SK-N-SH (cell line): ENCODE measurements at regions not wholly inside any gene's neighbourhood (a gene's known extent, or its start where the extent isn't known, plus 50 kb on each side); places are given as distances from the start of the nearest gene placed in this dataset.

Experiments
- CTCF ChIA-PET: fragments of 300-600, 350-600 bp; formaldehyde crosslinking; extraction: SDS; loops from one replicate; lab custom pipeline; 2021; lab: Yijun Ruan, JAX
- POLR2A ChIA-PET: fragments of 350-600 bp; sonication (Branson Sonifier 250); formaldehyde crosslinking; extraction: SDS; loops from one replicate; lab custom pipeline; 2020; ENCODE audit warnings: antibody characterized with exemption, inconsistent platforms; lab: Yijun Ruan, JAX
- DNase-seq: peaks from one replicate; pipeline ENCODE4 v3.0.0; 2012
- H2AFZ ChIP-seq: fragments of 200-600 bp; sonication (generic); 2 replicates; pipeline ENCODE4 v1.8.1; 2016; ENCODE audit warnings: antibody characterized with exemption, mild to moderate bottlenecking, low read depth
- H3F3A ChIP-seq: fragments of 200-600 bp; sonication (generic); replicated peaks from 2 replicates; pipeline ENCODE3; 2016; ENCODE audit warnings: antibody characterized with exemption, mild to moderate bottlenecking; ENCODE audit not compliant: insufficient read depth
- H3K27ac ChIP-seq, 2 experiments: fragments of 200-500 bp in 1 of 2; fragments of 200-600 bp in 1 of 2; sonication (Bioruptor generic) in 1 of 2; sonication (generic), shearing (Covaris generic) in 1 of 2; 2 replicates each; pipeline versions ENCODE4 v1.5.1 to v1.6.1; 2014 to 2016; ENCODE audit warnings: low read depth in 2 of 2, inconsistent platforms in 1 of 2, low read length in 1 of 2, mild to moderate bottlenecking in 1 of 2, mixed read lengths in 1 of 2
- H3K27me3 ChIP-seq: fragments of 200-600 bp; sonication (generic), shearing (Covaris generic); 2 replicates; pipeline ENCODE4 v1.6.1; 2016; ENCODE audit warnings: mixed run types; ENCODE audit not compliant: insufficient read depth
- H3K36me3 ChIP-seq, 2 experiments: fragments of 200-500 bp in 1 of 2; fragments of 200-600 bp in 1 of 2; sonication (Bioruptor generic) in 1 of 2; sonication (generic) in 1 of 2; replicated peaks in 1 of 2; 2 replicates each; pipeline versions ENCODE3 to v1.5.1; 2014 to 2016; ENCODE audit warnings: low read length in 1 of 2, mild to moderate bottlenecking in 1 of 2; ENCODE audit not compliant: insufficient read depth in 2 of 2, control insufficient read depth in 1 of 2
- H3K4me1 ChIP-seq, 2 experiments: fragments of 200-500 bp in 1 of 2; fragments of 200-600 bp in 1 of 2; sonication (Bioruptor generic) in 1 of 2; sonication (generic), shearing (Covaris generic) in 1 of 2; 2 replicates each; pipeline versions ENCODE4 v1.5.1 to v1.6.1; 2014 to 2016; ENCODE audit warnings: low read depth in 1 of 2, low read length in 1 of 2, mixed run types in 1 of 2; ENCODE audit not compliant: insufficient read depth in 2 of 2, control insufficient read depth in 1 of 2
- H3K4me2 ChIP-seq: fragments of 200-600 bp; sonication (generic), shearing (Covaris generic); 2 replicates; pipeline ENCODE4 v1.6.1; 2017; ENCODE audit warnings: mixed run types
- H3K4me3 ChIP-seq, 2 experiments: fragments of 200-500 bp in 1 of 2; fragments of 200-600 bp in 1 of 2; sonication (Bioruptor generic) in 1 of 2; sonication (generic), shearing (Covaris generic) in 1 of 2; 2 replicates each; pipeline versions ENCODE4 v1.5.1 to v1.8.1; 2014 to 2016; ENCODE audit warnings: low read depth in 2 of 2, inconsistent platforms in 1 of 2, low read length in 1 of 2, mild to moderate bottlenecking in 1 of 2, mixed read lengths in 1 of 2, moderate library complexity in 1 of 2
- H3K79me2 ChIP-seq: fragments of 200-600 bp; sonication (generic); 2 replicates; pipeline ENCODE4 v1.8.1; 2017; ENCODE audit warnings: mild to moderate bottlenecking; ENCODE audit not compliant: insufficient read depth
- H3K9ac ChIP-seq: fragments of 200-600 bp; sonication (generic); 2 replicates; pipeline ENCODE4 v1.6.1; 2017; ENCODE audit warnings: mixed run types
- H3K9me2 ChIP-seq: fragments of 200-600 bp; sonication (generic); 2 replicates; pipeline ENCODE4 v1.6.1; 2017; ENCODE audit warnings: mixed run types
- H3K9me3 ChIP-seq: fragments of 200-600 bp; sonication (generic); 2 replicates; pipeline ENCODE4 v1.6.1; 2017; ENCODE audit warnings: mixed run types, mild to moderate bottlenecking, moderate library complexity
- H4K20me1 ChIP-seq: fragments of 200-600 bp; sonication (generic); 2 replicates; pipeline ENCODE4 v1.6.1; 2017; ENCODE audit warnings: mild to moderate bottlenecking, mixed run types; ENCODE audit not compliant: insufficient read depth
- ELF1 ChIP-seq: IDR thresholded peaks from 2 replicates; pipeline ENCODE4 v1.4.0; 2012
- EZH2phosphoT487 ChIP-seq: fragments of 200-600 bp; sonication (generic); IDR thresholded peaks from 2 replicates; pipeline ENCODE4 v1.6.1; 2017; ENCODE audit warnings: low read depth, mixed run types, mild to moderate bottlenecking, antibody characterized with exemption, moderate library complexity, borderline replicate concordance
- FOSL2 ChIP-seq: IDR thresholded peaks from 2 replicates; pipeline ENCODE4 v1.4.0; 2012; ENCODE audit warnings: low read depth, mild to moderate bottlenecking, moderate library complexity, borderline replicate concordance
- FOXJ3 ChIP-seq: sonication (generic); formaldehyde crosslinking; IDR thresholded peaks from 2 replicates; pipeline ENCODE4 v1.5.1; 2020; ENCODE audit warnings: mild to moderate bottlenecking, missing genetic modification reagents
- FOXM1 ChIP-seq: IDR thresholded peaks from 2 replicates; pipeline ENCODE4 v1.4.0; 2012; ENCODE audit warnings: low read depth, mild to moderate bottlenecking
- GABPA ChIP-seq: IDR thresholded peaks from 2 replicates; pipeline ENCODE4 v1.4.0; 2012; ENCODE audit warnings: low read depth, mild to moderate bottlenecking
- IRF3 ChIP-seq: fragments of 150-350 bp; IDR thresholded peaks from 2 replicates; pipeline ENCODE4 v1.6.1; 2016; ENCODE audit warnings: mild to moderate bottlenecking, low read depth, low read length
- MEF2A ChIP-seq: IDR thresholded peaks from 2 replicates; pipeline ENCODE4 v1.4.0; 2012; ENCODE audit warnings: low read depth, borderline replicate concordance
- MXI1 ChIP-seq: IDR thresholded peaks from 2 replicates; pipeline ENCODE4 v1.6.1; 2012; ENCODE audit warnings: mild to moderate bottlenecking, low read depth, low read length, improper control_type of control experiment
- NRF1 ChIP-seq: IDR thresholded peaks from 2 replicates; pipeline ENCODE4 v1.6.1; 2012; ENCODE audit warnings: low read depth, mild to moderate bottlenecking, low read length
- RAD21 ChIP-seq: IDR thresholded peaks from 2 replicates; pipeline ENCODE4 v1.6.1; 2012; ENCODE audit warnings: mild to moderate bottlenecking, low read length
- RFX5 ChIP-seq: IDR thresholded peaks from 2 replicates; pipeline ENCODE4 v1.6.1; 2012; ENCODE audit warnings: mild to moderate bottlenecking, improper control_type of control experiment, low read length
- TAF1 ChIP-seq: IDR thresholded peaks from 2 replicates; pipeline ENCODE4 v1.6.1; 2012; ENCODE audit warnings: low read depth, mild to moderate bottlenecking, low read length, moderate library complexity, borderline replicate concordance
- TCF12 ChIP-seq: IDR thresholded peaks from 2 replicates; pipeline ENCODE4 v1.4.0; 2012
- TEAD4 ChIP-seq: IDR thresholded peaks from 2 replicates; pipeline ENCODE4 v1.4.0; 2012; ENCODE audit warnings: mild to moderate bottlenecking, borderline replicate concordance; ENCODE audit not compliant: insufficient read depth
- YY1 ChIP-seq: IDR thresholded peaks from 2 replicates; pipeline ENCODE4 v1.4.0; 2012; ENCODE audit warnings: low read depth, mild to moderate bottlenecking
- ZBTB33 ChIP-seq: IDR thresholded peaks from 2 replicates; pipeline ENCODE4 v1.4.0; 2012; ENCODE audit warnings: low read depth, borderline replicate concordance
- WGBS: methylation state at CpG from one replicate; pipeline ENCODE4 v1.1.6; 2017; ENCODE audit warnings: low lambda C conversion rate; 5-methylcytosine and 5-hydroxymethylcytosine counted together
- TF ChIP-seq, protein P1 (sequence below): fragments of 150-350 bp; IDR thresholded peaks from 2 replicates; pipeline ENCODE4 v1.6.1; 2017; ENCODE audit warnings: antibody characterized with exemption, low read length, low read depth, borderline replicate concordance
- TF ChIP-seq, protein P2 (sequence below): fragments of 200-600 bp; sonication (generic); IDR thresholded peaks from 2 replicates; pipeline ENCODE4 v1.6.1; 2017; ENCODE audit warnings: antibody characterized with exemption, mild to moderate bottlenecking, moderate library complexity

- no peak overlapping the region for H3K4me2 ChIP-seq
- no peaks in the 10 kb centered on the region for H4K20me1 ChIP-seq
- no peaks in the 10 kb centered on the region for H3K9me2 ChIP-seq
- no peak overlapping the region for H3K4me3 ChIP-seq
- no peaks in the 10 kb centered on the region for H3F3A ChIP-seq
- no peaks in the 10 kb centered on the region; a peak in 1 of 4 replicates for H3K4me1 ChIP-seq
- no peaks in the 10 kb centered on the region; the same call in 1 of the 2 replicates for H3K9me3 ChIP-seq
- TF ChIP-seq MEF2A (no peak), EZH2phosphoT487 (no peak), YY1 (no peak), TEAD4 (no peak), MXI1 (no peak), FOXJ3 (CRISPR knock-in tag) (no peak), TAF1 (no peak), RAD21 (no peak), FOSL2 (no peak), ELF1 (no peak), GABPA (no peak), FOXM1 (no peak), ZBTB33 (no peak), RFX5 (no peak), NRF1 (no peak), TCF12 (no peak), IRF3 (no peak)
- TF ChIP-seq, protein P1, sequence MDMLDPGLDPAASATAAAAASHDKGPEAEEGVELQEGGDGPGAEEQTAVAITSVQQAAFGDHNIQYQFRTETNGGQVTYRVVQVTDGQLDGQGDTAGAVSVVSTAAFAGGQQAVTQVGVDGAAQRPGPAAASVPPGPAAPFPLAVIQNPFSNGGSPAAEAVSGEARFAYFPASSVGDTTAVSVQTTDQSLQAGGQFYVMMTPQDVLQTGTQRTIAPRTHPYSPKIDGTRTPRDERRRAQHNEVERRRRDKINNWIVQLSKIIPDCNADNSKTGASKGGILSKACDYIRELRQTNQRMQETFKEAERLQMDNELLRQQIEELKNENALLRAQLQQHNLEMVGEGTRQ, result no peak
- TF ChIP-seq, protein P2, sequence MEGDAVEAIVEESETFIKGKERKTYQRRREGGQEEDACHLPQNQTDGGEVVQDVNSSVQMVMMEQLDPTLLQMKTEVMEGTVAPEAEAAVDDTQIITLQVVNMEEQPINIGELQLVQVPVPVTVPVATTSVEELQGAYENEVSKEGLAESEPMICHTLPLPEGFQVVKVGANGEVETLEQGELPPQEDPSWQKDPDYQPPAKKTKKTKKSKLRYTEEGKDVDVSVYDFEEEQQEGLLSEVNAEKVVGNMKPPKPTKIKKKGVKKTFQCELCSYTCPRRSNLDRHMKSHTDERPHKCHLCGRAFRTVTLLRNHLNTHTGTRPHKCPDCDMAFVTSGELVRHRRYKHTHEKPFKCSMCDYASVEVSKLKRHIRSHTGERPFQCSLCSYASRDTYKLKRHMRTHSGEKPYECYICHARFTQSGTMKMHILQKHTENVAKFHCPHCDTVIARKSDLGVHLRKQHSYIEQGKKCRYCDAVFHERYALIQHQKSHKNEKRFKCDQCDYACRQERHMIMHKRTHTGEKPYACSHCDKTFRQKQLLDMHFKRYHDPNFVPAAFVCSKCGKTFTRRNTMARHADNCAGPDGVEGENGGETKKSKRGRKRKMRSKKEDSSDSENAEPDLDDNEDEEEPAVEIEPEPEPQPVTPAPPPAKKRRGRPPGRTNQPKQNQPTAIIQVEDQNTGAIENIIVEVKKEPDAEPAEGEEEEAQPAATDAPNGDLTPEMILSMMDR, result no peak
- TF ChIP-seq, all 33 proteins: peak for 0
- CTCF ChIA-PET, result interaction anchor here (1.0 to 4.5 kb wide), 3 partner anchors 10 to 540 kb away, joined by 5 to 24 read pairs (median 6); no protein-coding TSS in a partner anchor
- POLR2A ChIA-PET, result no interaction called here
- Histone ChIP-seq H3K27ac (no peak overlapping the region), H3K36me3 (no peaks in the 10 kb centered on the region), H2AFZ (no peak overlapping the region), H3K27me3 (no peaks in the 10 kb centered on the region), H3K9ac (no peak overlapping the region), H3K79me2 (no peaks in the 10 kb centered on the region)
- 61% methylated on average over 2 of the region's 2 CpGs for WGBS
- no peak for DNase-seq
Measured at GRCh38 chr7:83280671-83281070, 118.0 kb upstream of the PCLO start.
